IMR-90 (cell line): ENCODE measurements at regions not wholly inside any gene's neighbourhood (a gene's known extent, or its start where the extent isn't known, plus 50 kb on each side); places are given as distances from the start of the nearest gene placed in this dataset.
"Not testable (repeated sequence)": the region's sequence is repeated elsewhere in the genome, so short reads cannot be mapped to it uniquely, and the experiment has no call there.

Experiments
- ATAC-seq: fragments of 200-7000 bp; cut with Tn5 transposase; 2 replicates; pipeline ENCODE4 v1.9.1; 2020; ENCODE audit warnings: low read depth, mild to moderate bottlenecking, moderate library complexity
- BruUV-seq: library from RNA; stranded (reverse); fragments of 400-500 nt; replicated peaks from 2 replicates; lab custom pipeline; 2021; lab: Mats Ljungman, UMichigan
- CTCF ChIA-PET: fragments of 300-600 bp; formaldehyde crosslinking; extraction: SDS; loops from one replicate; lab custom pipeline; 2021; ENCODE audit warnings: antibody characterized with exemption; lab: Yijun Ruan, JAX
- POLR2A ChIA-PET: fragments of 300-600 bp; sonication (Branson Sonifier 250); formaldehyde crosslinking; loops from one replicate; lab custom pipeline; 2022; ENCODE audit warnings: antibody characterized with exemption; ENCODE audit not compliant: unreplicated experiment; lab: Charles Lee
- DNase-seq: peaks from one replicate; pipeline ENCODE4 v3.0.0; 2013
- H2AFZ ChIP-seq: replicated peaks from 2 replicates; pipeline ENCODE3; 2013; ENCODE audit warnings: low read length, mild to moderate bottlenecking; ENCODE audit not compliant: poor library complexity
- H2AK5ac ChIP-seq: 2 replicates; pipeline ENCODE4 v1.6.1; 2013; ENCODE audit warnings: low read depth, low read length, inconsistent platforms
- H2AK9ac ChIP-seq: replicated peaks from 2 replicates; pipeline ENCODE3; 2013; ENCODE audit warnings: mild to moderate bottlenecking, low read depth, low read length, moderate library complexity; ENCODE audit not compliant: poor library complexity
- H2BK120ac ChIP-seq: 2 replicates; pipeline ENCODE4 v1.6.1; 2013; ENCODE audit warnings: low read depth, low read length, inconsistent platforms
- H2BK15ac ChIP-seq: 3 replicates; pipeline ENCODE4 v1.6.1; 2013; ENCODE audit warnings: low read depth, low read length, inconsistent platforms
- H2BK20ac ChIP-seq: 2 replicates; pipeline ENCODE4 v1.6.1; 2013; ENCODE audit warnings: low read depth, mild to moderate bottlenecking, inconsistent platforms, low read length, moderate library complexity
- H2BK5ac ChIP-seq: 2 replicates; pipeline ENCODE4 v1.6.1; 2013; ENCODE audit warnings: mild to moderate bottlenecking, low read depth, low read length, inconsistent platforms; ENCODE audit not compliant: poor library complexity, severe bottlenecking
- H3K14ac ChIP-seq: replicated peaks from 2 replicates; pipeline ENCODE4 v1.6.1; 2013; ENCODE audit warnings: low read depth, low read length, inconsistent platforms
- H3K18ac ChIP-seq: 2 replicates; pipeline ENCODE4 v1.6.1; 2013; ENCODE audit warnings: low read depth, low read length, control low read depth
- H3K23ac ChIP-seq: 2 replicates; pipeline ENCODE4 v1.6.1; 2013; ENCODE audit warnings: low read depth, low read length, inconsistent platforms
- H3K27ac ChIP-seq: 2 replicates; pipeline ENCODE4 v1.5.1; 2013; ENCODE audit warnings: mild to moderate bottlenecking, control low read depth, low read length; ENCODE audit not compliant: insufficient read depth
- H3K27me3 ChIP-seq: 2 replicates; pipeline ENCODE4 v1.6.1; 2013; ENCODE audit warnings: low read length; ENCODE audit not compliant: control insufficient read depth, insufficient read depth
- H3K36me3 ChIP-seq: 2 replicates; pipeline ENCODE4 v1.6.1; 2013; ENCODE audit warnings: low read length, mixed read lengths; ENCODE audit not compliant: control insufficient read depth, insufficient read depth
- H3K4ac ChIP-seq: 2 replicates; pipeline ENCODE4 v1.6.1; 2013; ENCODE audit warnings: low read depth, low read length, inconsistent platforms
- H3K4me1 ChIP-seq: 2 replicates; pipeline ENCODE4 v1.6.1; 2013; ENCODE audit warnings: low read length, mixed read lengths; ENCODE audit not compliant: control insufficient read depth, insufficient read depth
- H3K4me2 ChIP-seq: 2 replicates; pipeline ENCODE4 v1.6.1; 2013; ENCODE audit warnings: low read depth, mild to moderate bottlenecking, control low read depth, low read length, moderate library complexity
- H3K4me3 ChIP-seq: 2 replicates; pipeline ENCODE4 v1.5.1; 2013; ENCODE audit warnings: low read depth, mild to moderate bottlenecking, control low read depth, low read length, moderate library complexity; ENCODE audit not compliant: insufficient read depth
- H3K56ac ChIP-seq: 2 replicates; pipeline ENCODE4 v1.6.1; 2013; ENCODE audit warnings: low read length, inconsistent platforms; ENCODE audit not compliant: insufficient read depth; ENCODE audit errors: extremely low read depth
- H3K79me1 ChIP-seq, 2 experiments: 2 replicates each; pipeline ENCODE4 v1.6.1; 2013; ENCODE audit warnings: low read length in 2 of 2, inconsistent platforms in 1 of 2, low read depth in 1 of 2
- H3K9ac ChIP-seq: 2 replicates; pipeline ENCODE4 v1.6.1; 2013; ENCODE audit warnings: low read depth, low read length, control low read depth
- H3K9me1 ChIP-seq: 2 replicates; pipeline ENCODE4 v1.6.1; 2013; ENCODE audit warnings: low read length, inconsistent platforms; ENCODE audit not compliant: insufficient read depth
- H3K9me3 ChIP-seq: 2 replicates; pipeline ENCODE4 v1.6.1; 2013; ENCODE audit warnings: low read length; ENCODE audit not compliant: control insufficient read depth, insufficient read depth
- H4K20me1 ChIP-seq: 2 replicates; pipeline ENCODE4 v1.6.1; 2013; ENCODE audit warnings: low read length, inconsistent platforms; ENCODE audit not compliant: insufficient read depth
- H4K5ac ChIP-seq: 2 replicates; pipeline ENCODE4 v1.6.1; 2013; ENCODE audit warnings: mild to moderate bottlenecking, low read depth, low read length, control low read depth
- H4K8ac ChIP-seq, 2 experiments: 2 replicates each; pipeline ENCODE4 v1.6.1; 2013; ENCODE audit warnings: low read depth in 2 of 2, low read length in 2 of 2, control low read depth in 1 of 2, inconsistent platforms in 1 of 2
- H4K91ac ChIP-seq: 2 replicates; pipeline ENCODE4 v1.6.1; 2013; ENCODE audit warnings: low read depth, low read length, inconsistent platforms; ENCODE audit not compliant: insufficient read depth
- CTCF ChIP-seq: conservative IDR thresholded peaks from 2 replicates; pipeline ENCODE4 v1.5.1; 2012; ENCODE audit warnings: mild to moderate bottlenecking, low read depth, low read length, improper control_type of control experiment
- RAD21 ChIP-seq: IDR thresholded peaks from 2 replicates; pipeline ENCODE4 v1.6.1; 2012; ENCODE audit warnings: low read length, improper control_type of control experiment
- SMC3 ChIP-seq: fragments of 150-350 bp; IDR thresholded peaks from 2 replicates; pipeline ENCODE4 v1.6.1; 2016; ENCODE audit warnings: low read depth, mild to moderate bottlenecking, antibody characterized with exemption, low read length, moderate library complexity
- WGBS, 2 experiments: methylation state at CpG; one replicate each; pipeline versions ENCODE4 v1.1.5 to v1.1.7; 2013; ENCODE audit warnings: missing lambda C conversion rate in 2 of 2; ENCODE audit not compliant: insufficient read length in 1 of 2; ENCODE audit errors: extremely low coverage in 2 of 2; 5-methylcytosine and 5-hydroxymethylcytosine counted together
- dilution Hi-C: fragments of 300-500 bp; cut with HindIII; formaldehyde crosslinking; loops from one replicate; pipeline ENCODE4 v1.14.3; 2018; ENCODE audit warnings: low sequenced_read_pairs; ENCODE audit not compliant: unreplicated experiment
- in situ Hi-C: fragments of 300-500 bp; cut with MboI; formaldehyde crosslinking; loops from 3 replicates; pipeline ENCODE4 v1.14.3; 2019; ENCODE audit warnings: low sequenced_read_pairs, inconsistent platforms, mixed read lengths
- intact Hi-C: fragments of 100-400 bp; cut with micrococcal nuclease; formaldehyde crosslinking; loops from 2 replicates; pipeline ENCODE4 v1.10.0; 2022

- intact Hi-C loops: loop anchor here (5.0 to 10.0 kb wide), 2 partner anchors 53 to 191 kb away; partner anchors contain the start of gene ZNF469
- POLR2A ChIA-PET, H3K27me3 ChIP-seq, H3K56ac ChIP-seq, H3K27ac ChIP-seq, in situ Hi-C loops, H3K4me2 ChIP-seq, H2AFZ ChIP-seq, H3K36me3 ChIP-seq, H3K9ac ChIP-seq, CTCF ChIA-PET, H3K4me1 ChIP-seq, H3K9me3 ChIP-seq, H2AK9ac ChIP-seq, H3K9me1 ChIP-seq, dilution Hi-C loops, H3K4me3 ChIP-seq, H3K14ac ChIP-seq, H3K18ac ChIP-seq, H3K79me1 ChIP-seq, H4K20me1 ChIP-seq, BruUV-seq, H3K23ac ChIP-seq: not testable (repeated sequence)
- Histone ChIP-seq H2BK20ac (peak overlapping the region; percentile 26; the same call in 1 of the 2 replicates), H2BK15ac (peak overlapping the region; percentile 72; the same call in 2 of the 3 replicates), H4K91ac (peak overlapping the region; percentile 91; the same call in 1 of the 2 replicates), H4K5ac (peak overlapping the region; percentile 32; the same call in 1 of the 2 replicates), H4K8ac (peak overlapping the region; percentile 68 to 74; a peak in 2 of 4 replicates), H2BK120ac (peak overlapping the region; percentile 85), H3K4ac (peak overlapping the region; percentile 88), H2AK5ac (peak overlapping the region; percentile 84), H2BK5ac (peak overlapping the region; percentile 17)
- WGBS, 2 experiments: no CpG with 5 or more reads among the region's 15 CpGs
- DNase-seq (peak; percentile 70), ATAC-seq (peak; percentile 93)
- peak; percentile 64 for TF ChIP-seq RAD21
- peak; percentile 45 for TF ChIP-seq SMC3
- TF ChIP-seq CTCF: peak; percentile 51
These were observed 188.9 kb upstream of the ZNF469 start for GRCh38 chr16:88193706-88194396.
